Esophagus (tissue), 2 donors: ENCODE measurements at regions not wholly inside any gene's neighbourhood (a gene's known extent, or its start where the extent isn't known, plus 50 kb on each side); places are given as distances from the start of the nearest gene placed in this dataset.

Experiments used
- H3K27ac ChIP-seq, 2 donors: one replicate each; pipeline ENCODE4 v1.5.1; 2013; ENCODE audit warnings: low read depth in 2 of 2, mild to moderate bottlenecking in 2 of 2, inconsistent platforms in 1 of 2, low read length in 1 of 2, moderate library complexity in 1 of 2
- H3K27me3 ChIP-seq, 2 donors: one replicate each; pipeline ENCODE4 v1.6.1; 2013; ENCODE audit warnings: low read length in 2 of 2, control low read depth in 1 of 2, mild to moderate bottlenecking in 1 of 2; ENCODE audit not compliant: insufficient read depth in 2 of 2, control insufficient read depth in 1 of 2
- H3K36me3 ChIP-seq, 2 donors: one replicate each; pipeline ENCODE4 v1.6.1; 2013; ENCODE audit warnings: low read length in 1 of 2; ENCODE audit not compliant: control insufficient read depth in 2 of 2, insufficient read depth in 2 of 2
- H3K4me1 ChIP-seq, 2 donors: one replicate each; pipeline ENCODE4 v1.6.1; 2013; ENCODE audit warnings: low read length in 1 of 2; ENCODE audit not compliant: control insufficient read depth in 2 of 2, insufficient read depth in 2 of 2
- H3K4me3 ChIP-seq, 2 donors: one replicate each; pipeline ENCODE4 v1.5.1; 2013; ENCODE audit warnings: low read length in 2 of 2, mild to moderate bottlenecking in 2 of 2, low read depth in 1 of 2, moderate library complexity in 1 of 2
- H3K9me3 ChIP-seq, 2 donors: one replicate each; pipeline ENCODE4 v1.6.1; 2013; ENCODE audit warnings: mild to moderate bottlenecking in 2 of 2, low read depth in 1 of 2, low read length in 1 of 2, moderate library complexity in 1 of 2; ENCODE audit not compliant: control insufficient read depth in 2 of 2, insufficient read depth in 1 of 2
- WGBS, 2 donors: extraction: QIAGEN DNeasy Blood & Tissue Kit; methylation state at CpG; one replicate each; pipeline ENCODE4 v1.1.7; 2013; 5-methylcytosine and 5-hydroxymethylcytosine counted together
- donor health status: healthy with polysubstance abuse.
- donor health status: Bipolar disorder and iron deficiency.

DNA sequence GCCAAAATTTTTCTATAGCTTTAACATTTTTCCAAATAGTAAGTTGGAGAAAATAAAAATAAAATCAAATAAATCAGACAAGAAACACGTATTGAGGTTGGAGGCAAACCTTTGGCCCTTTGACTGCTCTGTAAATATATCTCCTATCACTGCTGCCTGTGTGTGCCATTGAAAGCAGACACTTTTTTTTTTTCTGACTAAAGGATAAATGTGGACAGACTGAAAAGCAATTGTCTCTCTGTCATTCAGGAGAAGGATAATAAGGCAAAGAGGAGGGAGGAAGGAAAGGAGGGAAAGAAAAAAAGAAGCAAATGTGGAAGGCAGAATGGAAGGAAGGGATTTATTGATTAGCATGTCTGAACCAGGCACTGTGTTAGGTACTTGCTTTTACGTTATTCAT is 85.2 kb upstream of the SULF2 start:
- Histone ChIP-seq H3K27ac (no peak overlapping the region), H3K27me3 (no peaks in the 10 kb centered on the region), H3K4me1 (no peaks in the 10 kb centered on the region), H3K36me3 (no peaks in the 10 kb centered on the region), H3K4me3 (no peak overlapping the region), H3K9me3 (no peaks in the 10 kb centered on the region)
- 77 to 88% methylated on average over 2 of the region's 2 CpGs for WGBS, 2 donors

DNA sequence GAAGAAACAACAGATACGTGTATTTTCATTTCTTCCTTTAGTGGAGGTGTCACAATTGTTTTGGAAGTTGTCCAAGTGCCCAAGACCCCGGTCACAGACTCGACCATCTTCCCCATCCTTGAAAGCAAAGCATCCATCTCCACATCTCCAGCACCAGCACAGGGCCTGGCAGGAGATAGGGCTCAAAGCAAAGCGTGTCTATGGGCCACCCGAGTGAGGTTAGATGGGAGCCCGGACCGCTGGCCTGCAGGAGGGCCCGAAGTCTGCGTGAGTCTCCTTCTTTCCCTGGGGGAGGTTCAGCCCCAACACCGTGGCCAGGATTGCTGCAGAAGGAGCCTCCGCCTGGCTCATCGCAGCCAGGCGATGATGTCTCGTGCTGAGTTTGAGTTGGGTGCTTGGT is 83.5 kb upstream of the SULF2 start:
- 79 to 89% methylated on average over 14 of the region's 14 CpGs for WGBS, 2 donors
- no peak overlapping the region for H3K4me3 ChIP-seq
- H3K27me3 ChIP-seq = no peaks in the 10 kb centered on the region
- H3K36me3 ChIP-seq = no peaks in the 10 kb centered on the region
- H3K4me1 ChIP-seq = no peaks in the 10 kb centered on the region
- H3K27ac ChIP-seq = no peak overlapping the region
- H3K9me3 ChIP-seq = no peaks in the 10 kb centered on the region

DNA sequence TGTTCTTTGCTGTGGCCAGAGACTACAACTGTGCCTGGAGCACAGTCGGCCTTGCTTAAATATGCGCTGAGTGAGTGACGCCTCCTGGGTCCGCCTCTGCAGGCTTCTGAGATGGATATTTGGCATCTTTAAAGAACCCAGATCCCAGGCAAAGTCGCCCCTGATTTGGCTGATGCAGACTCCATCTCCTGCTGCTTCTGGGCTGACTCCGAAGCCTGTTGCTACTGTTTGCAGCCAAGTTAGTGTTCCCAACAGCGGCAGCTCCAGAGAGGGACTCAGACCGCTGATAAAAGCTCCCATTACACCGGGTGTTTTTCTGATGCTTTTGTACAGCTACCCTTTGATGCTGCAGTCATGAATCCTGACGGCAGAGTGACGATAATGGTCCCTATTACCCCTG is 83.0 kb upstream of the SULF2 start:
- WGBS, 2 donors = 84 to 88% methylated on average over 11 of the region's 11 CpGs
- no peak overlapping the region for H3K4me3 ChIP-seq
- no peaks in the 10 kb centered on the region for H3K36me3 ChIP-seq
- H3K27me3 ChIP-seq = no peaks in the 10 kb centered on the region
- H3K4me1 ChIP-seq = no peaks in the 10 kb centered on the region
- no peaks in the 10 kb centered on the region for H3K9me3 ChIP-seq
- no peak overlapping the region for H3K27ac ChIP-seq

DNA sequence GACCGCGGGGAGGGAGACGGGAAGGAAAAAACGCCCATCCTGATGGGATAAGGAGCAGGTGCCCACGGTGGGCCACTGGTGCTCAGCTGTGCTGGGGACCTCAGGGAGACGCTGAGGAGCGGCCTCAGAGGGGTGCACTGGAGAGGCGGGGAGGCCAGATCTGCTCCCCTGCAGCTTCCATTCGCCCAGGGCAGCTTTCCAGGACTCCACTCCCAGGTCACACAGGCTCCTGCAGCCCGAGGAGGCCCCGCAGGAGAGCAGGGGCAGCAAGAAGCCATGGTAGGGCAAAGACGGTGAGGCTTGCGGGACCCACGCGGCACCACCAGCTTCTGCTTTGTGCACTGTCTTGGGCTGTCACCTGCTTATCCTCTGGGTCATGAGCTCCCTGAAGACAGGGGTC is 82.5 kb upstream of the SULF2 start:
- H3K27ac ChIP-seq = no peak overlapping the region
- no peaks in the 10 kb centered on the region for H3K4me1 ChIP-seq
- H3K27me3 ChIP-seq = no peaks in the 10 kb centered on the region
- WGBS, 2 donors = 90% methylated on average over 15 of the region's 15 CpGs
- H3K9me3 ChIP-seq = no peaks in the 10 kb centered on the region
- no peaks in the 10 kb centered on the region for H3K36me3 ChIP-seq
- H3K4me3 ChIP-seq = no peak overlapping the region

DNA sequence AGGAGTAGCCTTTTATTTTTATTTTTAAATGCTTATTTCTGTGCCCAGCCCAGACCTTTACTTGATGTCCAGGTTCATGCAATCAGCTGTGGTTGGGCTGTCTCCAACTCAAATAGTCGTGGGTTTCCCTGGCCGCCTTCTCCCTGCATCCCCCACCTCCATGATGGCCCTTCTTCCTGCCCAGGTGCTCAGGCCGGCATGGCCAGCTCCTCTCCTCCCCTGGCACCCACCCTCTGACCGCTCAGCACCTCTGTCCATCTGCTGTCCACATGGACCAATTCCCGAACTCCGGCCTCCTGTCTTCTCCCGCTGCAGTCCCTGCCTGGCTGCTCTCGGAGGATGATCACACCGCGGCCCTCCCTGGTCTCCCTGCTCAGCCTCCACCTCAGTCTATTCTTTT is 81.2 kb upstream of the SULF2 start:
- no peaks in the 10 kb centered on the region for H3K36me3 ChIP-seq
- no peak overlapping the region for H3K4me3 ChIP-seq
- no peaks in the 10 kb centered on the region for H3K9me3 ChIP-seq
- no peaks in the 10 kb centered on the region for H3K4me1 ChIP-seq
- H3K27me3 ChIP-seq = no peaks in the 10 kb centered on the region
- H3K27ac ChIP-seq = no peak overlapping the region
- WGBS, 2 donors = 86 to 90% methylated on average over 10 of the region's 10 CpGs

DNA sequence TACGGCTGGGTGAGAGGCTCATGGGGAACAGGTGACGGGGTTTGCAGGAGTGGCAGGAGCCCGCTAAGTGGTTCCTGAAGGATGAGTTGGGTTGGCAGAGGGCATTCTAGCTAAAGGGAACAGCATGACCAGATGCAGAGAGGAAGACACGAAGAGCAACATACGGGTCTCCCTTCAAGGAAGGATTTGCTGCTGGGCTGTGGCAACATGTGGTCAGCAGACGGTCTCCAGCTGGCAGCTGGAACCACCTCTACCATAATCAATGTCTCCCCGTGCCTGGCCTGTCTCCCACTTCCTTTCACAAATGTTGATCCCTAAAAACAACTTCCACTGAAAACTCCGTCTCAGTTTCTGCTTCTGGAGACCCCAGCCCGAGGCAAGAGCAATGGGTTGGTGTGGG is 80.6 kb upstream of the SULF2 start:
- WGBS, 2 donors = 69 to 75% methylated on average over 9 of the region's 9 CpGs
- H3K27ac ChIP-seq = no peak overlapping the region
- no peaks in the 10 kb centered on the region for H3K27me3 ChIP-seq
- H3K9me3 ChIP-seq = no peaks in the 10 kb centered on the region
- no peaks in the 10 kb centered on the region for H3K36me3 ChIP-seq
- no peaks in the 10 kb centered on the region for H3K4me1 ChIP-seq
- no peak overlapping the region for H3K4me3 ChIP-seq

DNA sequence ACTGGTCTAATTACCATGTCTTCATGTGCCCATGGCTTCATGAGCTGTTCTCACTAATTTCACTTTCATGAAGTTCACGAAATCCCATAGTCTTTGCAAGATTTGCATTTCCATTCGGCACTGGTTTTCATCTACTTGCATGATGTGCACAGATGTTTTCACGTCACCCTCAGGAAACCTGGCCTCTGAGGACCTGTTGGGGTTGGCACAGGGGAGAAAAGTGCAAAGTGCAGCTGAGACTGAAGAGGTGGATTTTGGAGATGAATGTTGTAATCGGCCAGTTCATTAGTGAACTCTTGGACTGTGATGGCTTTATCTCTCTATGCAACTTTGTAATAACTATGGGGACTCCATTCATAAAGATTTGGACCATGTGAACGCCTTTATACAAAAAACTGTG is 80.2 kb upstream of the SULF2 start:
- no peak overlapping the region for H3K4me3 ChIP-seq
- no peak overlapping the region for H3K27ac ChIP-seq
- no peaks in the 10 kb centered on the region for H3K9me3 ChIP-seq
- H3K36me3 ChIP-seq = no peaks in the 10 kb centered on the region
- H3K27me3 ChIP-seq = no peaks in the 10 kb centered on the region
- 73 to 87% methylated on average over 5 of the region's 5 CpGs for WGBS, 2 donors
- H3K4me1 ChIP-seq = no peaks in the 10 kb centered on the region

DNA sequence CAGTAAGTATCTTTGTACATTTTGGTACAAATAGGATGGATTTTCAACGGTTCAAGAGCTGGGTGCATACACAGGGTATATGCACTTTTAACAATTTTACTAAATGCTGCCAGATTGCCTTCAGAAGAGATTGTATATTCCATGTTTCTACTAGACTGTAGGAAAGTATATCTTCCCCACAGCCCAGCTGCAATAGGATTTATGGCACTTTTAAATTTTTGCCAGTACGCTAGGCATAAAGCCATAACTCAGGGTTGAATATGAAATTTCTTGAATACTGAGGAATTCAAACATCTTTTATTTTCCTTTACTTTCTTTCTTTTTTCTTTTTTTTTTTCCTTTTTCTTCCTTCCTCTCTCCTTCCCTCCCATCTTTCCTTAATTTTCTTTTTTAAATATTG is 78.7 kb upstream of the SULF2 start:
- WGBS, 2 donors = 75 to 84% methylated on average over 2 of the region's 2 CpGs
- Histone ChIP-seq H3K4me3 (no peak overlapping the region), H3K36me3 (no peaks in the 10 kb centered on the region), H3K27ac (no peak overlapping the region), H3K4me1 (peaks cover 0 to 2% of the 10 kb centered on the region in 2 donors), H3K27me3 (no peaks in the 10 kb centered on the region), H3K9me3 (no peaks in the 10 kb centered on the region)

DNA sequence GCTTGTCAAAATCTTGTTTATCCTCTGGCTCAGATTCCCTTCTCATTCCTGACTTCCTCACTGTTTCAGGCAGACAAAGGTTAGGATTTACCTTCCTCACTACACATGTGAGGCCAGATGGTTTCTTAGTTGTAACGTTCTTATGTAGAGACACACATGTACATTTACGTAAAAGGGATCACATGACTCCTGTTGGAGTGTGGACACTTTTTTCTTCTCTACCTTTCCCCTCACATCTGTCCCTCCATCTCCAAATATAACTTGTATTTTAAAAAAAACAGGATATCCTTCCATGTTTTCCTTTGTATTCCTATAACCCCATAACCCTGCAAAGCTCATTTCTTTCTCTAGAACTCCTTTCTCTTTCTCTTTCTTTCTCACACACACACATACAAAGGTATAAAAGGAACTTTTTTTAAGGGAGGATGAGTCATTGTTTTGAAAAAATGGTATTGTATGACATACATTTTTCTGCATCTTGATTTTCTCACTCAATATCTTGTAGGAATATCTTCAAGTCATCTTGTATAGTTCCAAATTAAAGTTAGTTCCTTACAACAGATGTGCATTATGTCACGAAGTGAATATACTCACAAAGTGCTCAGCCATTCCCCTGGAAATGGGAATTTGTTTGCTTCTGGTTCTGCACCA is 78.2 kb upstream of the SULF2 start:
- Histone ChIP-seq H3K9me3 (no peaks in the 10 kb centered on the region), H3K36me3 (no peaks in the 10 kb centered on the region), H3K27me3 (no peaks in the 10 kb centered on the region), H3K4me3 (no peak overlapping the region), H3K4me1 (peaks cover 0 to 2% of the 10 kb centered on the region in 2 donors), H3K27ac (no peak overlapping the region)
- WGBS, 2 donors = 67 to 73% methylated on average over 3 of the region's 3 CpGs

DNA sequence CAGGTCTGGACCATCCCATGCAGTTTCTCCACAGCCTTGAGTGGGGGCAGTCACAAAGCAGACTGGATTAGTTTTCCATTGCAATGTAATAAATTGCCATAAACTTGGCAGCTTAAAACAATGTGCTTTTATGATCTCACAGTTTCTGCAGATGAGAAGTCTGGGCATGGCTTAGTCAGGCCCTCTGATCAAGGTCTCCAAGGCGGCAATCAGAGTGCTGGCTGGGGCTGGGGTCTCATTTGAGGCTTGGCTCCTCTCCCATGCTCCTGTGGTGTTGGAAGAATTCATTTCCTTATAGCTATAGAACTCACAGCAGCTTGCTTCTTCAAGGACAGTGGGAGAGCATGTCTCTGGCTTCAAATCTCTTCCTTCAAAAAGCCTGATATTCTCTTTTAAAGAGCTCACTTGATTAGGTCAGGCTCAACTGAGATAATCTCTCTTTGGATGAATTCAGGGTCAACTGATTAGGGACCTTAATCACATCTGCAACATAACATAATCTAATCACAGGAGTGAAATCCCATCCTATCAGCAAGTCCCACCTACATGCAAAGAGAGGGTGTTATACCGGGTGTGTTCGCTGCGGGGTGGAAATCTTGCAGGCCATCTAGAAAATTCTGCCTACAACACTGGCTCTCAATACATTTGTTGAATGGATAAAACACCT is 77.4 kb upstream of the SULF2 start:
- H3K27me3 ChIP-seq = no peaks in the 10 kb centered on the region
- no peak overlapping the region for H3K4me3 ChIP-seq
- no peaks in the 10 kb centered on the region for H3K9me3 ChIP-seq
- H3K36me3 ChIP-seq = no peaks in the 10 kb centered on the region
- no peak overlapping the region for H3K27ac ChIP-seq
- H3K4me1 ChIP-seq = peaks cover 0 to 2% of the 10 kb centered on the region in 2 donors
- 87 to 89% methylated on average over 4 of the region's 4 CpGs for WGBS, 2 donors
